ENCODE measurements at regions not wholly inside any gene's neighbourhood (a gene's known extent, or its start where the extent isn't known, plus 50 kb on each side); places are given as distances from the start of the nearest gene placed in this dataset.

DNA sequence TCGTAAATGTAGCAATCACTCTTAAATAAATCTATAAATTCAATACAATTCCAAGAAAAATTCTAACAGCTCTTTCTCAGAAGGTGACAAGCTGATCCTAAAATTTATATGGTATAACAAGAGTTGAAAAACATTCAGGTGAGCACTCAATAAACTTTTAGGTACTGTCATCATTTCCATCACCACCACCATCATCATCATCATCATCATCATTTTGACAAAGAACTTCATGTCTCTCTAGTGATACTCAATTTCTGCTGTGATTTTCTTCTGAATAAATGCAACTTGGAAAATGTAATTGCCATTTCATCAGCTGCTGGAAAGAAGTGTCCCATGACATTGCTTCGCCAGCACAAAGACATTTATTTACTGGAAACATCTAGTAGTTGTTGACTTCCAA, 222.9 kb upstream of the IRX5 start:
- no peak for TF ChIP-seq EP300 (IDR thresholded peaks at IDR 0.05; ENCODE audit: borderline replicate concordance)
- TF ChIP-seq YY1 (IDR thresholded peaks at IDR 0.05; ENCODE audit: low read depth) = no peak
- TF ChIP-seq, protein P1, sequence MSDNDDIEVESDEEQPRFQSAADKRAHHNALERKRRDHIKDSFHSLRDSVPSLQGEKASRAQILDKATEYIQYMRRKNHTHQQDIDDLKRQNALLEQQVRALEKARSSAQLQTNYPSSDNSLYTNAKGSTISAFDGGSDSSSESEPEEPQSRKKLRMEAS (IDR thresholded peaks at IDR 0.05) = no peak
- TF ChIP-seq REST (IDR thresholded peaks at IDR 0.05; ENCODE audit: low read depth) = no peak
- no peak for TF ChIP-seq RAD21 (IDR thresholded peaks at IDR 0.05; ENCODE audit: low read depth)
